ENCODE measurements at regions not wholly inside any gene's neighbourhood (a gene's known extent, or its start where the extent isn't known, plus 50 kb on each side); places are given as distances from the start of the nearest gene placed in this dataset.

GRCh38 chr1:30360281-30360680 is 363.1 kb downstream of the MATN1 start:
- Histone ChIP-seq H3K4me3 (no peak overlapping the region), H3K4me1 (no peaks in the 10 kb centered on the region), H3K27me3 (no peaks in the 10 kb centered on the region), H3K9me3 (no peaks in the 10 kb centered on the region), H3K36me3 (no peaks in the 10 kb centered on the region), H3K27ac (no peak overlapping the region)
- DNase-seq (ENCODE audit: low spot score in 2 of 2), result no peak
- intact Hi-C loops (cut with DNase I), result no loop called here
- TF ChIP-seq CTCF (IDR thresholded peaks at IDR 0.05), result no peak

GRCh38 chr1:30359539-30360220 is 363.7 kb downstream of the MATN1 start:
- intact Hi-C loops (cut with DNase I), result no loop called here
- no peak for DNase-seq (ENCODE audit: low spot score in 2 of 2)
- Histone ChIP-seq H3K4me3 (no peak overlapping the region), H3K27me3 (no peaks in the 10 kb centered on the region), H3K27ac (no peak overlapping the region), H3K36me3 (no peaks in the 10 kb centered on the region), H3K4me1 (no peaks in the 10 kb centered on the region), H3K9me3 (no peaks in the 10 kb centered on the region)
- no peak for TF ChIP-seq CTCF (IDR thresholded peaks at IDR 0.05)

GRCh38 chr1:30358500-30358899 is 364.9 kb downstream of the MATN1 start:
- Histone ChIP-seq H3K4me3 (no peak overlapping the region), H3K9me3 (no peaks in the 10 kb centered on the region), H3K27ac (no peak overlapping the region), H3K36me3 (no peaks in the 10 kb centered on the region), H3K4me1 (no peaks in the 10 kb centered on the region), H3K27me3 (no peaks in the 10 kb centered on the region)
- no peak for DNase-seq (ENCODE audit: low spot score in 2 of 2)
- intact Hi-C loops (cut with DNase I), result no loop called here
- TF ChIP-seq CTCF (IDR thresholded peaks at IDR 0.05), result no peak

GRCh38 chr1:30356839-30357238 is 366.5 kb downstream of the MATN1 start:
- Histone ChIP-seq H3K4me3 (no peak overlapping the region), H3K9me3 (no peaks in the 10 kb centered on the region), H3K27me3 (no peaks in the 10 kb centered on the region), H3K36me3 (no peaks in the 10 kb centered on the region), H3K4me1 (no peaks in the 10 kb centered on the region), H3K27ac (no peak overlapping the region)
- intact Hi-C loops (cut with DNase I), result no loop called here
- no peak for TF ChIP-seq CTCF (IDR thresholded peaks at IDR 0.05)
- DNase-seq (ENCODE audit: low spot score in 2 of 2), result no peak

GRCh38 chr1:30354410-30354809 is 369.0 kb downstream of the MATN1 start:
- Histone ChIP-seq H3K27ac (no peak overlapping the region), H3K4me1 (no peaks in the 10 kb centered on the region), H3K4me3 (no peak overlapping the region), H3K27me3 (no peaks in the 10 kb centered on the region), H3K9me3 (no peaks in the 10 kb centered on the region), H3K36me3 (no peaks in the 10 kb centered on the region)
- TF ChIP-seq CTCF (IDR thresholded peaks at IDR 0.05), result no peak
- intact Hi-C loops (cut with DNase I), result no loop called here
- no peak for DNase-seq (ENCODE audit: low spot score in 2 of 2)

GRCh38 chr1:30353637-30354036 is 369.7 kb downstream of the MATN1 start:
- no peak for DNase-seq (ENCODE audit: low spot score in 2 of 2)
- H3K36me3 ChIP-seq, result no peaks in the 10 kb centered on the region
- intact Hi-C loops (cut with DNase I), result no loop called here
- peaks cover 0 to 3% of the 10 kb centered on the region in 2 donors for H3K9me3 ChIP-seq
- TF ChIP-seq CTCF (IDR thresholded peaks at IDR 0.05), result no peak
- H3K4me3 ChIP-seq, result no peak overlapping the region
- H3K27me3 ChIP-seq, result no peaks in the 10 kb centered on the region
- H3K27ac ChIP-seq, result no peak overlapping the region
- H3K4me1 ChIP-seq, result no peaks in the 10 kb centered on the region
